DND-41 (cell line): ENCODE measurements at regions not wholly inside any gene's neighbourhood (a gene's known extent, or its start where the extent isn't known, plus 50 kb on each side); places are given as distances from the start of the nearest gene placed in this dataset.

Source experiments
- CTCF ChIP-seq: IDR thresholded peaks from 2 replicates; pipeline ENCODE4 v1.5.1; 2012; ENCODE audit warnings: borderline replicate concordance, low read length, moderate library complexity, mild to moderate bottlenecking; ENCODE audit not compliant: poor library complexity, severe bottlenecking; ENCODE audit errors: extremely low read depth
- EZH2 ChIP-seq: IDR thresholded peaks from 3 replicates; pipeline ENCODE4 v1.6.1; 2012; ENCODE audit warnings: borderline replicate concordance, low read depth, mild to moderate bottlenecking, moderate library complexity, low read length, inconsistent platforms; ENCODE audit not compliant: severe bottlenecking

- TF ChIP-seq CTCF (no peak), EZH2 (no peak)
These were observed 222.9 kb upstream of the ANKRD55 start for GRCh38 chr5:56456002-56456401.
